Natural killer cell treated with Interleukin-12 subunit alpha and Interleukin-12 subunit beta and Interleukin-15 and Interleukin-18, amount 100 ng/mL, for 72 hours (primary cell): ENCODE measurements at regions not wholly inside any gene's neighbourhood (a gene's known extent, or its start where the extent isn't known, plus 50 kb on each side); places are given as distances from the start of the nearest gene placed in this dataset.

ENCODE experiments used
- ATAC-seq, 2 donors: fragments of 150-1000 bp; cut with Tn5 transposase in 1 of 2; sonication (Bioruptor Pico), chemical (Tn5 transposase) in 1 of 2; 2 replicates each; pipeline ENCODE4 v1.10.0; 2021
- DNase-seq: peaks from one replicate; pipeline ENCODE4 v3.0.0; 2022; ENCODE audit warnings: low spot score
- H3K27ac Mint-ChIP-seq, 2 donors: 1 replicate in 1 of 2; 2 replicates in 1 of 2; pipeline ENCODE4 v1.8.0; 2022; ENCODE audit warnings: mixed read lengths in 2 of 2, mild to moderate bottlenecking in 1 of 2, moderate library complexity in 1 of 2
- H3K27me3 Mint-ChIP-seq, 2 donors: 1 replicate in 1 of 2; 2 replicates in 1 of 2; pipeline ENCODE4 v1.8.0; 2022; ENCODE audit warnings: mixed read lengths in 2 of 2
- H3K36me3 Mint-ChIP-seq: one replicate; pipeline ENCODE4 v1.8.0; 2022; ENCODE audit warnings: mixed read lengths
- H3K4me1 Mint-ChIP-seq, 2 donors: 1 replicate in 1 of 2; 2 replicates in 1 of 2; pipeline ENCODE4 v1.8.0; 2022; ENCODE audit warnings: low read depth in 2 of 2, mixed read lengths in 2 of 2, mild to moderate bottlenecking in 1 of 2
- H3K4me3 Mint-ChIP-seq: one replicate; pipeline ENCODE4 v1.8.0; 2022; ENCODE audit warnings: mixed read lengths
- H3K9me3 Mint-ChIP-seq: 2 replicates; pipeline ENCODE4 v1.8.0; 2022; ENCODE audit warnings: mixed read lengths

GRCh38 chr18:24817150-24817549 is 356.7 kb downstream of the HRH4 start:
- Mint-ChIP-seq H3K27ac (no peak overlapping the region), H3K4me3 (no peak overlapping the region), H3K9me3 (no peaks in the 10 kb centered on the region), H3K36me3 (no peaks in the 10 kb centered on the region), H3K4me1 (no peaks in the 10 kb centered on the region), H3K27me3 (peaks cover 0 to 14% of the 10 kb centered on the region in 2 donors)
- ATAC-seq (no peak), DNase-seq (no peak)

- no peaks in the 10 kb centered on the region for H3K4me1 Mint-ChIP-seq
- no peak overlapping the region for H3K4me3 Mint-ChIP-seq
- no peak for ATAC-seq
- no peak overlapping the region for H3K27ac Mint-ChIP-seq
- H3K27me3 Mint-ChIP-seq, result peaks cover 0 to 14% of the 10 kb centered on the region in 2 donors
- H3K9me3 Mint-ChIP-seq, result no peaks in the 10 kb centered on the region
- H3K36me3 Mint-ChIP-seq, result no peaks in the 10 kb centered on the region
- no peak for DNase-seq
Measured at GRCh38 chr18:24817587-24818371, 357.3 kb downstream of the HRH4 start.

- no peak for ATAC-seq
- Mint-ChIP-seq H3K4me3 (no peak overlapping the region), H3K4me1 (no peaks in the 10 kb centered on the region), H3K9me3 (no peaks in the 10 kb centered on the region), H3K36me3 (no peaks in the 10 kb centered on the region), H3K27ac (no peak overlapping the region), H3K27me3 (peaks cover 0 to 14% of the 10 kb centered on the region in 2 donors)
- DNase-seq, result no peak
Measured at GRCh38 chr18:24818441-24818840, 358.0 kb downstream of the HRH4 start.

GRCh38 chr18:24819141-24819890 is 358.9 kb downstream of the HRH4 start:
- no peaks in the 10 kb centered on the region for H3K36me3 Mint-ChIP-seq
- H3K4me3 Mint-ChIP-seq, result no peak overlapping the region
- ATAC-seq (no peak), DNase-seq (no peak)
- H3K27ac Mint-ChIP-seq, result no peak overlapping the region
- no peaks in the 10 kb centered on the region for H3K9me3 Mint-ChIP-seq
- H3K4me1 Mint-ChIP-seq, result no peaks in the 10 kb centered on the region
- H3K27me3 Mint-ChIP-seq, result peaks cover 0 to 9% of the 10 kb centered on the region in 2 donors

GRCh38 chr18:24825397-24825796 is 365.0 kb downstream of the HRH4 start:
- Mint-ChIP-seq H3K9me3 (peaks cover under 1% of the 10 kb centered on the region), H3K4me3 (no peak overlapping the region), H3K27me3 (peaks cover 11 to 12% of the 10 kb centered on the region in 2 donors), H3K36me3 (no peaks in the 10 kb centered on the region), H3K4me1 (no peaks in the 10 kb centered on the region), H3K27ac (no peak overlapping the region)
- DNase-seq (no peak), ATAC-seq (no peak)

- H3K4me3 Mint-ChIP-seq, result no peak overlapping the region
- ATAC-seq (no peak), DNase-seq (no peak)
- H3K27ac Mint-ChIP-seq, result no peak overlapping the region
- peaks cover 14 to 15% of the 10 kb centered on the region in 2 donors for H3K27me3 Mint-ChIP-seq
- H3K4me1 Mint-ChIP-seq, result no peaks in the 10 kb centered on the region
- H3K36me3 Mint-ChIP-seq, result no peaks in the 10 kb centered on the region
- peaks cover 3% of the 10 kb centered on the region for H3K9me3 Mint-ChIP-seq
Measured at GRCh38 chr18:24826605-24827004, 366.2 kb downstream of the HRH4 start.

GRCh38 chr18:24827501-24827900 is 367.1 kb downstream of the HRH4 start:
- Mint-ChIP-seq H3K36me3 (no peaks in the 10 kb centered on the region), H3K27me3 (peaks cover 14 to 15% of the 10 kb centered on the region in 2 donors), H3K4me1 (no peaks in the 10 kb centered on the region), H3K4me3 (no peak overlapping the region), H3K9me3 (peaks cover 3% of the 10 kb centered on the region), H3K27ac (no peak overlapping the region)
- no peak for ATAC-seq
- no peak for DNase-seq

- H3K9me3 Mint-ChIP-seq, result peaks cover 3% of the 10 kb centered on the region
- no peak for DNase-seq
- ATAC-seq, result no peak
- peaks cover 15 to 19% of the 10 kb centered on the region in 2 donors for H3K27me3 Mint-ChIP-seq
- no peaks in the 10 kb centered on the region for H3K36me3 Mint-ChIP-seq
- no peaks in the 10 kb centered on the region for H3K4me1 Mint-ChIP-seq
- H3K4me3 Mint-ChIP-seq, result no peak overlapping the region
- H3K27ac Mint-ChIP-seq, result no peak overlapping the region
Measured at GRCh38 chr18:24831081-24831480, 370.6 kb downstream of the HRH4 start.

GRCh38 chr18:24831871-24832665 is 371.6 kb downstream of the HRH4 start:
- DNase-seq, result no peak
- H3K36me3 Mint-ChIP-seq, result no peaks in the 10 kb centered on the region
- no peak for ATAC-seq
- no peak overlapping the region for H3K4me3 Mint-ChIP-seq
- H3K4me1 Mint-ChIP-seq, result no peaks in the 10 kb centered on the region
- peaks cover 3% of the 10 kb centered on the region for H3K9me3 Mint-ChIP-seq
- H3K27me3 Mint-ChIP-seq, result peaks cover 14 to 15% of the 10 kb centered on the region in 2 donors
- H3K27ac Mint-ChIP-seq, result no peak overlapping the region

GRCh38 chr18:24835751-24836150 is 375.3 kb downstream of the HRH4 start:
- H3K27me3 Mint-ChIP-seq, result peaks cover under 1 to 4% of the 10 kb centered on the region in 2 donors
- H3K4me3 Mint-ChIP-seq, result no peak overlapping the region
- no peaks in the 10 kb centered on the region for H3K36me3 Mint-ChIP-seq
- no peak for DNase-seq
- no peak for ATAC-seq
- no peaks in the 10 kb centered on the region for H3K9me3 Mint-ChIP-seq
- no peak overlapping the region for H3K27ac Mint-ChIP-seq
- no peaks in the 10 kb centered on the region for H3K4me1 Mint-ChIP-seq

GRCh38 chr18:24837066-24837465 is 376.6 kb downstream of the HRH4 start:
- Mint-ChIP-seq H3K27ac (no peak overlapping the region), H3K4me3 (no peak overlapping the region), H3K36me3 (no peaks in the 10 kb centered on the region), H3K4me1 (no peaks in the 10 kb centered on the region), H3K27me3 (peaks cover 5 to 7% of the 10 kb centered on the region in 2 donors), H3K9me3 (no peaks in the 10 kb centered on the region)
- ATAC-seq, result no peak
- DNase-seq, result no peak

GRCh38 chr18:24840051-24840450 is 379.6 kb downstream of the HRH4 start:
- Mint-ChIP-seq H3K9me3 (peaks cover 3% of the 10 kb centered on the region), H3K27me3 (peaks cover 2 to 12% of the 10 kb centered on the region in 2 donors), H3K27ac (no peak overlapping the region), H3K4me1 (no peaks in the 10 kb centered on the region), H3K36me3 (no peaks in the 10 kb centered on the region), H3K4me3 (no peak overlapping the region)
- ATAC-seq (no peak), DNase-seq (no peak)

GRCh38 chr18:24840640-24841039 is 380.2 kb downstream of the HRH4 start:
- Mint-ChIP-seq H3K9me3 (peaks cover 3% of the 10 kb centered on the region), H3K4me3 (no peak overlapping the region), H3K4me1 (no peaks in the 10 kb centered on the region), H3K27me3 (peaks cover 2 to 13% of the 10 kb centered on the region in 2 donors), H3K27ac (no peak overlapping the region), H3K36me3 (no peaks in the 10 kb centered on the region)
- DNase-seq, result no peak
- no peak for ATAC-seq

GRCh38 chr18:24841536-24841935 is 381.1 kb downstream of the HRH4 start:
- H3K36me3 Mint-ChIP-seq, result no peaks in the 10 kb centered on the region
- H3K4me3 Mint-ChIP-seq, result no peak overlapping the region
- H3K27ac Mint-ChIP-seq, result no peak overlapping the region
- peaks cover 2 to 13% of the 10 kb centered on the region in 2 donors for H3K27me3 Mint-ChIP-seq
- H3K9me3 Mint-ChIP-seq, result peaks cover 3% of the 10 kb centered on the region
- ATAC-seq (no peak), DNase-seq (no peak)
- no peaks in the 10 kb centered on the region for H3K4me1 Mint-ChIP-seq
